GM18517 (cell line): ENCODE measurements at regions not wholly inside any gene's neighbourhood (a gene's known extent, or its start where the extent isn't known, plus 50 kb on each side); places are given as distances from the start of the nearest gene placed in this dataset.

Experiments used
- ATAC-seq: cut with Tn5 transposase; IDR thresholded peaks from one replicate; pipeline ENCODE4 v1.9.1; 2021; ENCODE audit warnings: mild to moderate bottlenecking, moderate library complexity; ENCODE audit not compliant: unreplicated experiment

DNA sequence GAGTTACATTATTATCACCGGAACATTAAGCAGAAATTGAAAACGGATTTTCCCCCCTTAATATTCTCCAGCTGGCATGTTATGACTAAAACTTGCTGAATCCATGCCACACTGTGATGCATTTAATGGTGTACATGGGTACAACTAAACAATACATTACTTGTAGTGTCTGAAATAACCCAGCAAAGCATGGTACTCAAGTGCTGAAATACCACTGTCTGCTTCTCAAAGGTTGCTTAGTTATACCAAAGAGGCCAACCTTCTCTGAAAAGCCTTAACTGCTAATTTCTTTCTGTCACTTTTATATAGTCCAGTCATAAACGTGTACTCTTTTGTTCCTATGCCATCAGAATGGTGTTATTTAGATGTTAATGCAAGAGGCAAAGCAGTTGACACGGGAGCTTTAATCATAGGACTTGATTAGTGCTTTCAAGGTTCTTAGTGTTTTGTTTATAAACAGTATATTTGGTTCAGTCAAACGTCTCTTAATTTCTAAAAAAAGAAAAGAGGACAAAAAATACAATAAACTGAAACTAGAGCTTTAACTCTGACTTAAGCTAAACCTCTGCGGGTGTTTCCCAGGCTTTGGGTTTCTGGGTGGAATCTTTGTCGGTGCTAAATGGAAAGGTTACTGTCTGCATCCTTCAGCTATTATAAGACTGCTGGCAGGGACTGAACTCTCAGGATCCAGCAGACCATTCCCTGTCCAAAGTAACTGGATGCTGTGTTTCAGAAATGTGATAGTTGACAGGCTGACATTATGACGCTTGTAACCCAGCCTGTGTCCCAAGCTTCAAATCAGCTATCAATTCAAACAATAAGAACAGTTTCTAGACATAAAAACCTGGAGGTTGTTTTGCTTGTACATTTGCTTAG lies 202.6 kb downstream of the PPP1R3A start:
- no peak for ATAC-seq

GRCh38 chr7:113715262-113715661 lies 203.5 kb downstream of the PPP1R3A start:
- ATAC-seq: no peak

DNA sequence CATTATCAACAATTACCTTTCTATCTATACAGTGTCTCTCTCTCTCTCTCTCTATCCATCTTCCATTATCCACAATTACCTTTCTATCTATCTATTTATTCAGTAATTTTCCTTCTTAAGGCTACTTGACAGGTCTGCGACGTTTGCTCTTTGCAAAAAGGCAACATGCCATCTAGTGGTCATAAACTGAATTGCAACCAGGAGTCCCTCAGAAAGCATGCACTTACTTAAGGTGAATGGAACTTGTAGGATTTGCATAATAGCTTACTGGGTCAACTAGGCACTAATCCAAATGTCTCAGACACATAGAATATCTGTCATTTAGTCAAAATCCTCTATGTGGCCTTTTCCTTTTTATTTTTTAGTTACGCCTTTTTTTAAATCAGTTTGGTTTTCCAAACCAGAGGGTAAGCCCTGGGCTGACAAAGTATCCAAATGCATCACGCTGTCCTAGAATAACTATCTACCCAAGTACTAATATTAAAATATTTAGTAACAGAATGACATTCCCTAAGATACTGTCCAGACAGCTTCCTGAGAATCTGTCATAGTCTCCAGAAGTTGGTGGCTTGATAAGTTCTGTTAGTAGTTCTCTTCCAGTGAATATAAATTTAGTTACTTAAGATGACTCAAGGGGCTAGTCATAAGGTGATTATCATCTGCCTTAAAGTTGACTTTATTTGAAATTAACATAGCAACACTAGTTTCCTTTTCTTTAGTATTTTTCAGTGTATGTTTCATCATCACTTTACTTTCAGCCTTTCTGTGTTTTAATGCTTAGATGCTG lies 208.3 kb downstream of the PPP1R3A start:
- ATAC-seq: peak; percentile 99

- ATAC-seq: no peak
Observed at GRCh38 chr7:113705439-113705838, 213.4 kb downstream of the PPP1R3A start.

DNA sequence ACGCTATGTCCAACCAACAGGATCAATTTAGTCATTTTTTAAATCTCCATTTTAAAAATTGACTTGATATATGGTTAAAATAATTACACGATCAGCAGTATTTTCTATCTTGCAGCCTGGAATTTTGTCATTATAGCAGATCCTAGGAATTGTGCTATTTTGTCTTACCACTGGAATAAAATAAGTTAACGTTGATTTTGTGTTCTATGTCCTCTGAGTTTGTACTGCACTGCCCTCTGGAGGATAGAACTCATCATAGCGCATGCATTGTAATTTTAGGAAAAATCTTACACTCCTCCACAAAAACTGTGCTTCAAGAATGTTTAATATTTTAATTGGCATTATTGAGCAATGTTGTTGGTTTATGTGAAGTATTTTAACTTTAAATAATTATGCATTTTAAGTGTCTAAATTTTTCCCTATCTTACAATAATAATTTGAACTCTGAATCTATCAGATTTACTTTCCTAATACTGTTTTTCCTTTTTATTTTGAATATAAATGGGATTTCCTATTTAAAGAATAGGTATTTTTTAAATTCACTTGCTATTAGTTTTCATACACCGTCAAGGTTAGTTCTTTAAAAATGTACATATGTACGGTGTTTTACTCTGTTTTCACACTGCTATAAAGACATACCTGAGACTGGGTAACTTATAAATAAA lies 220.1 kb downstream of the PPP1R3A start:
- no peak for ATAC-seq

GRCh38 chr7:113694149-113694548 lies 224.7 kb downstream of the PPP1R3A start:
- no peak for ATAC-seq

GRCh38 chr7:113684165-113684564 lies 234.6 kb downstream of the PPP1R3A start:
- no peak for ATAC-seq

DNA sequence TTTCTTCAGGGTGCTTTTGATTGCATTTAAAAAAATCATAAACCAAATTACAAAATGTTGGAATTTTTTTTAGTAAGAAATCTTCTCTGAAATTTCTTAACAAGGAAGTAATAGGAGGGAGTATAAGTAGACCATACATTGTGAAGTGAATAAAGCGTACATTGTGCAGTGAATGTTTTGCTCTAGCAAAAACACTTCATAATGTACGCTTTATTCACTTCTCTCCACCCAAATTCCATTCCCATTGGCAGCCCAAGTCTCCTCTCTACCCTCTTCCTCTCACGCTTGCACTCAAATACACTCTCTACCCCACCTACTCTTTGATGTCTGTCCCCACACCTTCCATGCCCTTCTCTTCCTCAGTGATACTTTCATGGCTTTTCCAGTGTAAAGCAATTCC lies 241.0 kb downstream of the PPP1R3A start:
- no peak for ATAC-seq

GRCh38 chr7:113664867-113665266 lies 253.9 kb downstream of the PPP1R3A start:
- ATAC-seq: no peak

GRCh38 chr7:113659416-113659815 lies 259.4 kb downstream of the PPP1R3A start:
- ATAC-seq: no peak

DNA sequence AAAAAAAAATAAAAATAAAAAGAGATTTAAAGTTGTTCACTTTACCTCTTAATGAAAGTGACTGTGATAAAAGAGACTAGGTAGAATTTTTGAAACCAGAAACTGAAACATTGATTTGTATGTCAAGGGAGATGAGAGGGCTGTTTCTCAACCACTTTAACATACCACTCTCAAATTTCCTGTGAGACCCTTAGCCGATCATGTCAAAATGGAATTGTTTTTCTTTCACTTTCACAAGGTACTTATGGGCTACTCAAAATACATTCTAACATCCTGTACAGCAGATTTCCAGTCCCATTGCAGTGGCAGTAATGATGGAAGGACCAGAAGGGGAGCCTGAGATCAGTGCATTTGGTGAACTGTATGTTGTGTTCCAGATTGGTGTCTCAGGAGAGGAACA lies 261.2 kb downstream of the PPP1R3A start:
- ATAC-seq: peak; percentile 98

- ATAC-seq: no peak
Observed at GRCh38 chr7:113652501-113652900, 266.3 kb downstream of the PPP1R3A start.

GRCh38 chr7:113649556-113649955 lies 269.3 kb downstream of the PPP1R3A start:
- no peak for ATAC-seq

DNA sequence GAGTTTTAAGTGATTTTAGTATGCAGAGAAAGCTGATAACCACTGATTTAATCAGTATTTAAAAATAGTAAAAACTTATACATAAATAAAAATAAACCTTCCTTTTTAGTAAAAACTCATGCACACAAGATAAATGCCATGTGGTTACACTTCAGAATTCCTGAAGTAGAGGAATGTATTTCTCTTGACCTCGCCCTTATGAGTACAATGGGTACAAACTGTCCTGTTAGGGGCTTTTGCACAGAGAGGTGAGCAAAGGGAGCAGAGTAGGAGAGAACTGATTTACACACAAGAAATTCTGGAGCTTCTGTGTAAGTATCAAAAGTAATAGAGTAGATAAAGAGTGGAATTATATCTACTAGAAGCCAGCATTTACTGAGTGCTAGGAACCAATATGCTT lies 279.6 kb downstream of the PPP1R3A start:
- ATAC-seq: no peak

GRCh38 chr7:113636727-113637421 lies 281.9 kb downstream of the PPP1R3A start:
- ATAC-seq: no peak

DNA sequence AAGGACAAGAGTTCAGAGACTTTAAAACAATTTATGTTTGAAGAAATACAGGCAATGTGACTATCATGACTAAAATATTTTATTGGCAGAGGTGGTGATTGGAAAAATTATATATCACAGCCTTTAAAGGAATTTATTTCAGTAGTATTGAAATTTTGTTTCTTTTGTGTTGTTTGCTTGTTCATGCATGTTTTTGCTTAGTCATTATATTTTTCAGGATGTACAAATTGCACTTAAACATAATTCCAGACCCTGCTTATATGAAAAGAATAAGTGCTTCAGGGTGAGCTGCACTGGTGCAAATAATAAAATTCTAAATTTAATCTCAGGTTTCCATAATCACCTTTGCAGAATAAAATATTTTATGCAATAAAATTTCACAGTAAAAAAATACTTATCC lies 283.3 kb downstream of the PPP1R3A start:
- no peak for ATAC-seq

DNA sequence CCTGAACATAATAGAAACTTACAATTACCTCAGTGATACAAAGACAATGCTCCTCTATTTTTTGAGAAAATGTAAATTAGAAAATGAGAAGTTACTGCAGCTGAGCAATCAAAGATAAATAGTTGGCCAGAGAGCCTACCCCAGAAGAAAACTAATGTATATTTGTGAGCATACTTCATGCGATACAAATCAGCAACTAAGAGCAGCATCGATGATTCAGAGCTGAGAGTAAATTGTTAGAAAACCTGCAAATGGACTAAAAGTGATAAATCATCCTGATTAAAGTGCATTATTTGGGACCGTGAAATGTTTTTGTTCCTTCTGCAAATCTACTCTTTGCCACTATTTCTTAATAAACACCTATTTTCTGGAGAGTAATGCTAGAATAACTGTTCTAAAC lies 285.7 kb downstream of the PPP1R3A start:
- ATAC-seq: no peak

GRCh38 chr7:113628948-113629847 lies 289.6 kb downstream of the PPP1R3A start:
- no peak for ATAC-seq

GRCh38 chr7:113625494-113626102 lies 293.2 kb downstream of the PPP1R3A start:
- no peak for ATAC-seq
